Naive thymus-derived CD4-positive, alpha-beta T cell (primary cell): ENCODE measurements at regions not wholly inside any gene's neighbourhood (a gene's known extent, or its start where the extent isn't known, plus 50 kb on each side); places are given as distances from the start of the nearest gene placed in this dataset.

ENCODE experiments used
- ATAC-seq: fragments of 150-1000 bp; cut with Tn5 transposase; 2 replicates; pipeline ENCODE4 v1.10.0; 2021; ENCODE audit warnings: mild to moderate bottlenecking, moderate library complexity
- CTCF ChIA-PET: fragments of 350-600 bp; sonication (Branson Sonifier 250); formaldehyde crosslinking; loops from one replicate; lab custom pipeline; 2021; ENCODE audit warnings: antibody characterized with exemption; lab: Charles Lee
- POLR2A ChIA-PET: fragments of 350-600 bp; sonication (Branson Sonifier 250); formaldehyde crosslinking; loops from one replicate; lab custom pipeline; 2021; ENCODE audit warnings: antibody characterized with exemption, inconsistent platforms; lab: Charles Lee
- DNase-seq, 9 donors: peaks; one replicate each; pipeline versions ENCODE4 v3.0.0 to v3.0.0-alpha.2; 2020 to 2022; ENCODE audit warnings: mixed read lengths in 1 of 9
- H3K27ac ChIP-seq: one replicate; pipeline ENCODE4 v1.7.0; 2013; ENCODE audit warnings: mild to moderate bottlenecking, low read depth, low read length, moderate library complexity
- H3K27me3 ChIP-seq, 2 donors: one replicate each; pipeline ENCODE4 v1.7.0; 2013; ENCODE audit warnings: low read length in 2 of 2, mild to moderate bottlenecking in 2 of 2, moderate library complexity in 2 of 2; ENCODE audit not compliant: control insufficient read depth in 2 of 2, insufficient read depth in 2 of 2
- H3K36me3 ChIP-seq, 3 experiments: 1 replicate in 2 of 3; 2 replicates in 1 of 3; pipeline ENCODE4 v1.7.0; 2013; ENCODE audit warnings: low read length in 3 of 3, mild to moderate bottlenecking in 3 of 3, moderate library complexity in 1 of 3; ENCODE audit not compliant: insufficient read depth in 3 of 3, control insufficient read depth in 2 of 3
- H3K4me1 ChIP-seq, 2 donors: one replicate each; pipeline ENCODE4 v1.7.0; 2013; ENCODE audit warnings: low read length in 2 of 2, mild to moderate bottlenecking in 2 of 2, moderate library complexity in 1 of 2; ENCODE audit not compliant: control insufficient read depth in 2 of 2, insufficient read depth in 2 of 2
- H3K4me3 ChIP-seq: 2 replicates; pipeline ENCODE4 v1.7.0; 2013; ENCODE audit warnings: mild to moderate bottlenecking, low read length
- H3K9me3 ChIP-seq, 3 experiments: 1 replicate in 2 of 3; 2 replicates in 1 of 3; pipeline ENCODE4 v1.7.0; 2013; ENCODE audit warnings: low read length in 3 of 3; ENCODE audit not compliant: control insufficient read depth in 2 of 3
- H3K27ac Mint-ChIP-seq, 9 donors: one replicate each; pipeline ENCODE4 v1.8.0; 2020 to 2022; ENCODE audit warnings: mixed read lengths in 9 of 9, mild to moderate bottlenecking in 8 of 9, moderate library complexity in 5 of 9, inconsistent platforms in 2 of 9
- H3K27me3 Mint-ChIP-seq, 5 donors: one replicate each; pipeline ENCODE4 v1.8.0; 2021 to 2022; ENCODE audit warnings: mixed read lengths in 5 of 5, mild to moderate bottlenecking in 1 of 5
- H3K36me3 Mint-ChIP-seq, 5 donors: one replicate each; pipeline ENCODE4 v1.8.0; 2020 to 2022; ENCODE audit warnings: mixed read lengths in 5 of 5, mild to moderate bottlenecking in 3 of 5, inconsistent platforms in 1 of 5
- H3K4me1 Mint-ChIP-seq, 7 donors: one replicate each; pipeline ENCODE4 v1.8.0; 2020 to 2022; ENCODE audit warnings: mixed read lengths in 7 of 7, mild to moderate bottlenecking in 3 of 7, inconsistent platforms in 1 of 7
- H3K4me3 Mint-ChIP-seq, 10 donors: one replicate each; pipeline ENCODE4 v1.8.0; 2020 to 2022; ENCODE audit warnings: mild to moderate bottlenecking in 10 of 10, mixed read lengths in 10 of 10, moderate library complexity in 6 of 10, inconsistent platforms in 2 of 10
- H3K9me3 Mint-ChIP-seq, 11 donors: one replicate each; pipeline ENCODE4 v1.8.0; 2020 to 2022; ENCODE audit warnings: mixed read lengths in 11 of 11, mild to moderate bottlenecking in 4 of 11, inconsistent platforms in 1 of 11, moderate library complexity in 1 of 11
- intact Hi-C, 2 donors: fragments of 100-400 bp; cut with micrococcal nuclease; formaldehyde crosslinking; loops; one replicate each; pipeline ENCODE4 v1.15.1; 2023

- no peak overlapping the region for H3K4me3 Mint-ChIP-seq
- Histone ChIP-seq H3K27ac (no peak overlapping the region), H3K4me1 (no peaks in the 10 kb centered on the region), H3K9me3 (no peaks in the 10 kb centered on the region), H3K36me3 (no peaks in the 10 kb centered on the region), H3K4me3 (no peak overlapping the region), H3K27me3 (no peaks in the 10 kb centered on the region)
- H3K4me1 Mint-ChIP-seq, result peaks cover 0 to 1% (median 0%) of the 10 kb centered on the region in 7 donors
- H3K36me3 Mint-ChIP-seq, result peaks cover 0 to 3% (median 0%) of the 10 kb centered on the region in 5 donors
- no peak for DNase-seq
- intact Hi-C loops, result no loop called here
- no peak for ATAC-seq
- CTCF ChIA-PET, result no interaction called here
- H3K27ac Mint-ChIP-seq, result no peak overlapping the region
- POLR2A ChIA-PET, result no interaction called here
- H3K9me3 Mint-ChIP-seq, result peaks cover 0 to 5% (median 0%) of the 10 kb centered on the region in 11 donors
- peaks cover 0 to 25% (median 17%) of the 10 kb centered on the region in 5 donors for H3K27me3 Mint-ChIP-seq
Observed at GRCh38 chr6:4599924-4600323, 176.3 kb upstream of the CDYL start.

- POLR2A ChIA-PET, result no interaction called here
Observed at GRCh38 chr6:4598384-4598995, 177.7 kb upstream of the CDYL start.

GRCh38 chr6:4593951-4594350 is 182.3 kb upstream of the CDYL start:
- no peaks in the 10 kb centered on the region for H3K4me1 Mint-ChIP-seq
- no peaks in the 10 kb centered on the region for H3K36me3 ChIP-seq
- H3K27me3 ChIP-seq, result no peaks in the 10 kb centered on the region
- H3K36me3 Mint-ChIP-seq, result no peaks in the 10 kb centered on the region
- no peak overlapping the region for H3K27ac Mint-ChIP-seq
- no peak overlapping the region for H3K4me3 ChIP-seq
- no peak overlapping the region for H3K27ac ChIP-seq
- no peak overlapping the region for H3K4me3 Mint-ChIP-seq
- ATAC-seq, result no peak
- H3K4me1 ChIP-seq, result no peaks in the 10 kb centered on the region
- no peaks in the 10 kb centered on the region for H3K9me3 ChIP-seq
- POLR2A ChIA-PET, result no interaction called here
- peaks cover 0 to 11% (median 9%) of the 10 kb centered on the region in 5 donors for H3K27me3 Mint-ChIP-seq
- CTCF ChIA-PET, result no interaction called here
- peaks cover 0 to 5% (median 0%) of the 10 kb centered on the region in 11 donors for H3K9me3 Mint-ChIP-seq
- no peak for DNase-seq
- intact Hi-C loops, result no loop called here

More at GRCh38 chr6:4598384-4598995, 177.7 kb upstream of the CDYL start:
- H3K27ac ChIP-seq, result no peak overlapping the region
- H3K4me1 ChIP-seq, result no peaks in the 10 kb centered on the region
- intact Hi-C loops, result no loop called here
- ATAC-seq, result no peak
- H3K36me3 ChIP-seq, result no peaks in the 10 kb centered on the region
- H3K36me3 Mint-ChIP-seq, result peaks cover 0 to 3% (median 0%) of the 10 kb centered on the region in 5 donors
- no peaks in the 10 kb centered on the region for H3K27me3 ChIP-seq
- H3K4me3 Mint-ChIP-seq, result no peak overlapping the region
- H3K4me1 Mint-ChIP-seq, result no peaks in the 10 kb centered on the region
- no peak for DNase-seq
- CTCF ChIA-PET, result no interaction called here
- H3K9me3 Mint-ChIP-seq, result peaks cover 0 to 5% (median 0%) of the 10 kb centered on the region in 11 donors
- H3K9me3 ChIP-seq, result no peaks in the 10 kb centered on the region
- no peak overlapping the region for H3K4me3 ChIP-seq
- no peak overlapping the region for H3K27ac Mint-ChIP-seq
- H3K27me3 Mint-ChIP-seq, result peaks cover 0 to 23% (median 15%) of the 10 kb centered on the region in 5 donors

GRCh38 chr6:4592026-4592425 is 184.2 kb upstream of the CDYL start:
- H3K36me3 ChIP-seq, result no peaks in the 10 kb centered on the region
- ATAC-seq (no peak), DNase-seq (no peak)
- CTCF ChIA-PET, result no interaction called here
- Mint-ChIP-seq H3K4me1 (no peaks in the 10 kb centered on the region), H3K4me3 (no peak overlapping the region), H3K27ac (no peak overlapping the region), H3K36me3 (no peaks in the 10 kb centered on the region), H3K27me3 (peaks cover 0 to 16% (median 9%) of the 10 kb centered on the region in 5 donors), H3K9me3 (peaks cover 0 to 2% (median 0%) of the 10 kb centered on the region in 11 donors)
- intact Hi-C loops, result no loop called here
- no peaks in the 10 kb centered on the region for H3K9me3 ChIP-seq
- POLR2A ChIA-PET, result no interaction called here
- no peak overlapping the region for H3K4me3 ChIP-seq
- no peaks in the 10 kb centered on the region for H3K4me1 ChIP-seq
- no peak overlapping the region for H3K27ac ChIP-seq
- no peaks in the 10 kb centered on the region for H3K27me3 ChIP-seq

GRCh38 chr6:4591218-4591617 is 185.0 kb upstream of the CDYL start:
- Mint-ChIP-seq H3K4me1 (no peaks in the 10 kb centered on the region), H3K27ac (no peak overlapping the region), H3K27me3 (peaks cover 0 to 16% (median 9%) of the 10 kb centered on the region in 5 donors), H3K36me3 (no peaks in the 10 kb centered on the region), H3K9me3 (peaks cover 0 to 2% (median 0%) of the 10 kb centered on the region in 11 donors), H3K4me3 (no peak overlapping the region)
- Histone ChIP-seq H3K36me3 (no peaks in the 10 kb centered on the region), H3K27me3 (no peaks in the 10 kb centered on the region), H3K9me3 (no peaks in the 10 kb centered on the region), H3K4me1 (no peaks in the 10 kb centered on the region), H3K4me3 (no peak overlapping the region), H3K27ac (no peak overlapping the region)
- ChIA-PET CTCF (no interaction called here), POLR2A (no interaction called here)
- intact Hi-C loops, result no loop called here
- no peak for DNase-seq
- no peak for ATAC-seq

GRCh38 chr6:4589295-4589694 is 186.9 kb upstream of the CDYL start:
- POLR2A ChIA-PET, result no interaction called here
- Mint-ChIP-seq H3K9me3 (peaks cover 0 to 2% (median 0%) of the 10 kb centered on the region in 11 donors), H3K36me3 (no peaks in the 10 kb centered on the region), H3K27ac (no peak overlapping the region), H3K4me1 (peaks cover 0 to 2% (median 0%) of the 10 kb centered on the region in 7 donors), H3K4me3 (no peak overlapping the region), H3K27me3 (peaks cover 0 to 17% (median 9%) of the 10 kb centered on the region in 5 donors)
- no peak for DNase-seq
- Histone ChIP-seq H3K27ac (no peak overlapping the region), H3K4me1 (no peaks in the 10 kb centered on the region), H3K36me3 (no peaks in the 10 kb centered on the region), H3K9me3 (no peaks in the 10 kb centered on the region), H3K4me3 (no peak overlapping the region), H3K27me3 (no peaks in the 10 kb centered on the region)
- intact Hi-C loops, result no loop called here
- ATAC-seq, result no peak
- CTCF ChIA-PET, result no interaction called here

- H3K9me3 Mint-ChIP-seq, result peaks cover 0 to 2% (median 0%) of the 10 kb centered on the region in 11 donors
- H3K9me3 ChIP-seq, result no peaks in the 10 kb centered on the region
- no peaks in the 10 kb centered on the region for H3K36me3 ChIP-seq
- intact Hi-C loops, result no loop called here
- CTCF ChIA-PET, result no interaction called here
- no peaks in the 10 kb centered on the region for H3K36me3 Mint-ChIP-seq
- DNase-seq (no peak), ATAC-seq (no peak)
- no peak overlapping the region for H3K4me3 Mint-ChIP-seq
- peaks cover 0 to 2% (median 0%) of the 10 kb centered on the region in 7 donors for H3K4me1 Mint-ChIP-seq
- H3K27me3 ChIP-seq, result no peaks in the 10 kb centered on the region
- no peak overlapping the region for H3K27ac ChIP-seq
- POLR2A ChIA-PET, result no interaction called here
- no peak overlapping the region for H3K27ac Mint-ChIP-seq
- no peak overlapping the region for H3K4me3 ChIP-seq
- H3K27me3 Mint-ChIP-seq, result peaks cover 0 to 21% (median 12%) of the 10 kb centered on the region in 5 donors
- no peaks in the 10 kb centered on the region for H3K4me1 ChIP-seq
Observed at GRCh38 chr6:4588581-4588980, 187.6 kb upstream of the CDYL start.
